Ovary (tissue), 3 donors: ENCODE measurements at regions not wholly inside any gene's neighbourhood (a gene's known extent, or its start where the extent isn't known, plus 50 kb on each side); places are given as distances from the start of the nearest gene placed in this dataset.

ENCODE experiments used
- CTCF ChIP-seq, 3 donors: fragments of 450-650 bp in 2 of 3; fragments of 200-600 bp in 1 of 3; IDR thresholded peaks; one replicate each; pipeline versions ENCODE4 v1.5.1 to v1.8.0; 2016 to 2022; ENCODE audit warnings: antibody characterized with exemption in 3 of 3, mild to moderate bottlenecking in 1 of 3
- EP300 ChIP-seq: sonication (generic); formaldehyde crosslinking; IDR thresholded peaks from one replicate; pipeline ENCODE4 v1.6.1; 2017; ENCODE audit warnings: antibody characterized with exemption
- POLR2A ChIP-seq: fragments of 450-650 bp; IDR thresholded peaks from one replicate; pipeline ENCODE4 v1.6.1; 2017; ENCODE audit warnings: antibody characterized with exemption, mild to moderate bottlenecking, moderate library complexity
- donor health status: DM: no; HTN: no; CAD: no.

GRCh38 chr1:112828716-112829115, 113.6 kb upstream of the PPM1J start:
- TF ChIP-seq CTCF (IDR thresholded peaks at IDR 0.05) (no peak), POLR2A (no peak), EP300 (no peak)
